ENCODE measurements at regions not wholly inside any gene's neighbourhood (a gene's known extent, or its start where the extent isn't known, plus 50 kb on each side); places are given as distances from the start of the nearest gene placed in this dataset.

GRCh38 chr1:221939607-221940006 is 197.7 kb upstream of the DUSP10 start:
- TF ChIP-seq CTCF (IDR thresholded peaks at IDR 0.05; ENCODE audit: low read length) (no peak), EZH2 (optimal IDR thresholded peaks at IDR 0.05; ENCODE audit: low read depth, low read length) (no peak), EZH2phosphoT487 (IDR thresholded peaks at IDR 0.05; ENCODE audit: low read length) (no peak)
